Activated T-cell treated with anti-CD3 and anti-CD28 coated beads, Interleukin-2, amount 50 U/mL, for 24 hours (primary cell): ENCODE measurements at regions not wholly inside any gene's neighbourhood (a gene's known extent, or its start where the extent isn't known, plus 50 kb on each side); places are given as distances from the start of the nearest gene placed in this dataset.

Experiments used
- DNase-seq: peaks from one replicate; pipeline ENCODE4 v3.0.0-alpha.2; 2020
- H3K27ac Mint-ChIP-seq: 2 replicates; pipeline ENCODE4 v1.8.0; 2020; ENCODE audit warnings: mild to moderate bottlenecking, mixed read lengths
- H3K27me3 Mint-ChIP-seq: 2 replicates; pipeline ENCODE4 v1.8.0; 2020; ENCODE audit warnings: mixed read lengths
- H3K36me3 Mint-ChIP-seq: 2 replicates; pipeline ENCODE4 v1.8.0; 2020; ENCODE audit warnings: low read depth, mixed read lengths
- H3K4me1 Mint-ChIP-seq: 2 replicates; pipeline ENCODE4 v1.8.0; 2020; ENCODE audit warnings: low read depth, mixed read lengths
- H3K4me3 Mint-ChIP-seq: 2 replicates; pipeline ENCODE4 v1.8.0; 2020; ENCODE audit warnings: mild to moderate bottlenecking, moderate library complexity, mixed read lengths
- H3K9me3 Mint-ChIP-seq: 2 replicates; pipeline ENCODE4 v1.8.0; 2020; ENCODE audit warnings: mixed read lengths

DNA sequence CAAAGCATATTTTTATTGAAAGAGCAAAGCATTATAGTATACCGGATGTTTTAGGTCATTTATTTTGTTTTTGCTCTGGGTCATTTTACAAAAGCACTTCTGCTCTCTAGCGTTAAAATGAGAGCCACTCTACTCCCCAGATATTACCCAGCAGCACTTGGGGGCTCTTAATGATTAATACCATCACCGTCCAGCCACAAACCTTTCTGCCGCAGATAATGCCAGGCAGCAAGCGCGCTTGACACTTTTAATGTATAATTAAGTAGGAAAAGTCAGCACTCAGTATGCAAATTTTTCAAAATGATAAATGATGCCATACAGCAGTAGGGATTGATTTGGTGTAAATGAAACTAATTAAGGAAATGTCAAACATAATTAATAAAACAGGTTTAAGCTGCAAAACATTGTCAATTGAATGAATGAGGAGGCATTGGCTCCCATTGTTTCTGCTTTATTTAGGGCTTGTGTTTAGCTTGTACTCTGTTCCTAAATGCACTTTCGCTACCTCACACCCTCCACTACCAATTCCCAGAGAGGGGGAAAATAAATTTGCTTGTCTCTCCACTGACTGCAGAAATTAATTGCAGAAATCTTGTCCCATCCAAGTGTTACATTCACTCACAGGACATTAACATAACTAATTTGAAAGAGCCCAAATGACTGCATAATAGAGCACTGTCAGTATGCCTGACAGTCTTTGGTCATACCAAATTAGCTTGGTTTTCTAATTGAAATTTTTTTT lies 358.8 kb upstream of the ARRDC3 start:
- Mint-ChIP-seq H3K9me3 (peaks cover 8% of the 10 kb centered on the region), H3K27ac (no peak overlapping the region), H3K4me1 (no peaks in the 10 kb centered on the region), H3K36me3 (no peaks in the 10 kb centered on the region), H3K4me3 (no peak overlapping the region), H3K27me3 (no peaks in the 10 kb centered on the region)
- no peak for DNase-seq

GRCh38 chr5:91730026-91730425 lies 346.9 kb upstream of the ARRDC3 start:
- no peaks in the 10 kb centered on the region for H3K4me1 Mint-ChIP-seq
- no peak for DNase-seq
- no peak overlapping the region for H3K4me3 Mint-ChIP-seq
- H3K9me3 Mint-ChIP-seq: no peaks in the 10 kb centered on the region
- H3K27me3 Mint-ChIP-seq: no peaks in the 10 kb centered on the region
- no peaks in the 10 kb centered on the region for H3K36me3 Mint-ChIP-seq
- no peak overlapping the region for H3K27ac Mint-ChIP-seq

- H3K9me3 Mint-ChIP-seq: no peaks in the 10 kb centered on the region
- DNase-seq: no peak
- H3K4me3 Mint-ChIP-seq: no peak overlapping the region
- H3K27me3 Mint-ChIP-seq: no peaks in the 10 kb centered on the region
- no peaks in the 10 kb centered on the region for H3K36me3 Mint-ChIP-seq
- H3K4me1 Mint-ChIP-seq: no peaks in the 10 kb centered on the region
- H3K27ac Mint-ChIP-seq: no peak overlapping the region
Measured at GRCh38 chr5:91727463-91727862, 344.3 kb upstream of the ARRDC3 start.

GRCh38 chr5:91722736-91723467 lies 339.8 kb upstream of the ARRDC3 start:
- H3K9me3 Mint-ChIP-seq: no peaks in the 10 kb centered on the region
- no peaks in the 10 kb centered on the region for H3K36me3 Mint-ChIP-seq
- H3K27ac Mint-ChIP-seq: no peak overlapping the region
- H3K4me3 Mint-ChIP-seq: no peak overlapping the region
- no peak for DNase-seq
- no peaks in the 10 kb centered on the region for H3K4me1 Mint-ChIP-seq
- H3K27me3 Mint-ChIP-seq: no peaks in the 10 kb centered on the region

- H3K4me3 Mint-ChIP-seq: no peak overlapping the region
- H3K36me3 Mint-ChIP-seq: no peaks in the 10 kb centered on the region
- no peak for DNase-seq
- no peaks in the 10 kb centered on the region for H3K27me3 Mint-ChIP-seq
- no peaks in the 10 kb centered on the region for H3K9me3 Mint-ChIP-seq
- H3K4me1 Mint-ChIP-seq: no peaks in the 10 kb centered on the region
- H3K27ac Mint-ChIP-seq: no peak overlapping the region
Measured at GRCh38 chr5:91712718-91713117, 329.6 kb upstream of the ARRDC3 start.

GRCh38 chr5:91707521-91707841 lies 324.4 kb upstream of the ARRDC3 start:
- H3K9me3 Mint-ChIP-seq: no peaks in the 10 kb centered on the region
- DNase-seq: no peak
- H3K4me3 Mint-ChIP-seq: no peak overlapping the region
- H3K27ac Mint-ChIP-seq: no peak overlapping the region
- no peaks in the 10 kb centered on the region for H3K4me1 Mint-ChIP-seq
- H3K36me3 Mint-ChIP-seq: no peaks in the 10 kb centered on the region
- H3K27me3 Mint-ChIP-seq: no peaks in the 10 kb centered on the region

DNA sequence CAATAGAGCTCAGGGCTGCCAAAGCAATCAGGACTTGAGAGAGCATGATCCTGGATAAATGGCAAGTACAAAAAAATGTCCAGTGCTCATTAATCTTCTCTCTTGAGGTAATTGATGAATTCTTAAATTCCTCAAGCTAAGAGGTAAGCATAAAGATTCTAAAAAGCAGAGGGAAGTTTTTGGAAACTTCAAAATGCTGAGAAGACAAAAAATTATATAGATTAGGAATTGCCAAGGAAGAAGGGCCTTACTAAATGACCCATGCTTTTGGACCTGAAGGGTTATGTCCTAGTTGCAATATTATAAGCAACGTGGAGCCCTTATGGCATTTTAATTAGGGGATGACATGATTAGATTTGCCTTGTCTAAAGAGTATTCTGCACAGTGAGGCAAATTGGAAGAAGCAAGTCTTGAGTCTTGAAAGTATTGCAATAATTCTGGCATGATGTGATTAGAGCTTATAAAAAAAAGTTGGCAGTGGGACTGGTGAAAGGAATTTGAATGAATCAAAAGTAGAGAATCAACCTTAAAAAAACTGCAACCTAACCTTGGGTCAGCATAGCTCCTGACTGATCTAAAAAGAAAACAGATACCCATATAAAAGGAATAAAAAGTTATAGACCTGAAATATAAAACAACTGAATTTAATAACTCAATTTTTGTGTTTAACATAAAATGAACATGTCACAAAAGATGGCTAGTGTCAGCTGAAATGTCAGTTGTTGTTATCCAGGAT lies 323.8 kb upstream of the ARRDC3 start:
- Mint-ChIP-seq H3K4me3 (no peak overlapping the region), H3K9me3 (no peaks in the 10 kb centered on the region), H3K27ac (no peak overlapping the region), H3K27me3 (no peaks in the 10 kb centered on the region), H3K4me1 (no peaks in the 10 kb centered on the region), H3K36me3 (no peaks in the 10 kb centered on the region)
- no peak for DNase-seq

DNA sequence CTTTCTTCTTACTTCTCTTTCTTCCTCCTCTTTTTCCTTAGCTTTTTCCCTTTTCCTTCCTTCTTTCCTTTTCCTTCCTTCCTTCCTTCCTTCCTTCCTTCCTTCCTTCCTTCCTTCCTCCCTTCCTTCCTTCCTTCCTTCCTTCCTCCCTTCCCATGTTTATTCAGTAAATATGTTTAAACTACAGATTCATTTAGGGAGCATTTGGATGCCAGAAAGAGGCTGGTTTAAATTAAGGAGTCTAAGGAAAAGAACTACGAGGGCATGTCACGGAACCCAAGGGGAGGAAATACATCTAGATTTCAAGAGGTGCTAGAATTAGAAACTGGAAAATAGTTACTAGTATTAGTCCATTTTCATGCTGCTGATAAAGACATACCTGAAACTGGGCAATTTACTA lies 320.0 kb upstream of the ARRDC3 start:
- H3K36me3 Mint-ChIP-seq: no peaks in the 10 kb centered on the region
- peaks cover 13% of the 10 kb centered on the region for H3K9me3 Mint-ChIP-seq
- no peak overlapping the region for H3K4me3 Mint-ChIP-seq
- H3K27me3 Mint-ChIP-seq: no peaks in the 10 kb centered on the region
- H3K27ac Mint-ChIP-seq: no peak overlapping the region
- no peaks in the 10 kb centered on the region for H3K4me1 Mint-ChIP-seq
- no peak for DNase-seq

DNA sequence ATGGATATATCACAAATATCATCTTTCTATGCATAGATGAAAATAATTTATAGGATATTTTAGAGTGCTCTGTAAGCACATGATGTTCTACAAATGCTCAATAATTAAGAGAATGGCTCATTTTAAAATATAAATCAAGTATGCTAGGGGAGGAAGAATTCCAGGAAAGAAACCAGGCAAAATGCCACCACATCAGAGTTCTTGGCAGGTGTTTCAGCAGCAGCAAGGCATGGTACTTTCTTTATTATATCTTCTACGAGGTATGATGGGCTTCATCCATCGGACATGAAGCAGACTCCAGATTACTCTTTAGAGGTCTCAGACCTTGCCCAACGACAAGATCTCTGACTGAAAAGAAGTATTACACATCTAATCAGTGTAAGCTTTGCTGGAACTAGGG lies 316.3 kb upstream of the ARRDC3 start:
- H3K27me3 Mint-ChIP-seq: no peaks in the 10 kb centered on the region

GRCh38 chr5:91691592-91691991 lies 308.5 kb upstream of the ARRDC3 start:
- H3K4me1 Mint-ChIP-seq: no peaks in the 10 kb centered on the region
- no peaks in the 10 kb centered on the region for H3K27me3 Mint-ChIP-seq
- no peak for DNase-seq
- H3K36me3 Mint-ChIP-seq: no peaks in the 10 kb centered on the region
- H3K27ac Mint-ChIP-seq: no peak overlapping the region
- H3K4me3 Mint-ChIP-seq: no peak overlapping the region
- peaks cover 3% of the 10 kb centered on the region for H3K9me3 Mint-ChIP-seq

More for the DNA sequence above, 316.3 kb upstream of the ARRDC3 start:
- no peaks in the 10 kb centered on the region for H3K36me3 Mint-ChIP-seq
- H3K27ac Mint-ChIP-seq: no peak overlapping the region
- H3K9me3 Mint-ChIP-seq: peaks cover 21% of the 10 kb centered on the region
- H3K4me1 Mint-ChIP-seq: no peaks in the 10 kb centered on the region
- no peak overlapping the region for H3K4me3 Mint-ChIP-seq
- no peak for DNase-seq

DNA sequence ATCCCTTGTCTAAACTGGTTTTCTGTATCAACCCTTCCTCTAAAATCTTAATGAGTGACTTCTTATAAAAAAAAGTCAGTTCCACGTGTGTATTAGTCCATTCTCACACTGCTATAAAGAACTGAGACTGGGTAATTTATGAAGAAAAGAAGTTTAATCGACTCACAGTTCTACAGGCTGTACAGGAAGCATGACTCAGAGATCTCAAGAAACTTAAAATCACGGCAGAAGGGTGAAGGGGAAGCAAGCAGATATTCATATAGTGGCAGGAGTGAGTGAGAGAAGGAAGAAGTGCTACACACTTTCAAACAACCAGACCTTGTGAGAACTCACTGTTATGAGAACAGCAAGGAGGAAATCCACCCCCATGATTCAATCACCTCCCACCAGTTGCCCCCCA lies 307.8 kb upstream of the ARRDC3 start:
- H3K9me3 Mint-ChIP-seq: no peaks in the 10 kb centered on the region

DNA sequence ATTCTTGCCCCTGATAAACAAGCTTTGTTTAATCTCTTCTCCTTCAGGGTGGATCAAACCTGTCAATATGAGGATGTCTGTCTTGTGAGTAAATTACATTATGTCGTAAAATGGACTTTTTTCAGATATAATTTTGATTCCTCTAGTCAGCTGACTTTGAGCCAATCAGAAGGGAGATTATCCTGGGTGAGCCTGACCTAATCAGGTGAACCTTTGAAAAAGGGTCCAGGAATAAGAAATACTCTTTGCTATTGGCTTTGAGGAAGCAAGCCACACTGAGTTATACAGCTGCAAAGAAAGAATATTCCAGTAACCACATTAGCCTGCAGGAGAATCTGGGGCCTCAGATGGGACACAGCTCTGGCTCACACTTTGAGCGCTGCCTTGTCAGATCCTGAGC lies 304.3 kb upstream of the ARRDC3 start:
- H3K36me3 Mint-ChIP-seq: no peaks in the 10 kb centered on the region
- H3K4me3 Mint-ChIP-seq: no peak overlapping the region
- no peak for DNase-seq
- H3K4me1 Mint-ChIP-seq: no peaks in the 10 kb centered on the region
- no peak overlapping the region for H3K27ac Mint-ChIP-seq
- H3K27me3 Mint-ChIP-seq: no peaks in the 10 kb centered on the region
- H3K9me3 Mint-ChIP-seq: peaks cover 2% of the 10 kb centered on the region

More for the DNA sequence above, 307.8 kb upstream of the ARRDC3 start:
- no peak for DNase-seq
- Mint-ChIP-seq H3K4me3 (no peak overlapping the region), H3K27ac (no peak overlapping the region), H3K4me1 (no peaks in the 10 kb centered on the region), H3K36me3 (no peaks in the 10 kb centered on the region), H3K27me3 (no peaks in the 10 kb centered on the region)

- Mint-ChIP-seq H3K27ac (no peak overlapping the region), H3K27me3 (no peaks in the 10 kb centered on the region), H3K4me3 (no peak overlapping the region), H3K4me1 (no peaks in the 10 kb centered on the region), H3K9me3 (peaks cover 2% of the 10 kb centered on the region), H3K36me3 (no peaks in the 10 kb centered on the region)
- DNase-seq: no peak
Measured at GRCh38 chr5:91684625-91685024, 301.5 kb upstream of the ARRDC3 start.

DNA sequence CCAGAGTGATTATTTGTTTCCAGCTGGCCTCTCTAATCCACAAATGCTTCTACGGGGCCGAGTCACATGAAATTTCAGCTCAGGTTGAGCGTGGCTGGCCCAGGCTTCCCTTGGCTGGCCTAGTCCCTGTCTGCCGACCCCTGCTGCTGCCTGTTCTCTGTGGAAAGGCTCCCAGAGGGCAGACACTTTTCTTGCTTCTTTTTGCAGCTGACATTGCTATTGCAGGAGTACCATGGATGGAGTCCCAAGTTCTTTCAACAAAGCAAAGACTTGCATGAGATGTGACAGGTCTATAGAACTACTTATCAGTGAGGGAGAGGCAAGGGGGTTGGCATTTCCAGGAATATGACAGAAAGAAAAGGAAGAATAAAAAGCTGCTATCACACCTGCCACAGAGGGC lies 287.4 kb upstream of the ARRDC3 start:
- Mint-ChIP-seq H3K4me3 (no peak overlapping the region), H3K27me3 (no peaks in the 10 kb centered on the region), H3K36me3 (no peaks in the 10 kb centered on the region), H3K27ac (no peak overlapping the region), H3K9me3 (no peaks in the 10 kb centered on the region), H3K4me1 (no peaks in the 10 kb centered on the region)
- DNase-seq: no peak

GRCh38 chr5:91670122-91670521 lies 287.0 kb upstream of the ARRDC3 start:
- H3K4me1 Mint-ChIP-seq: no peaks in the 10 kb centered on the region
- H3K9me3 Mint-ChIP-seq: no peaks in the 10 kb centered on the region
- no peak overlapping the region for H3K4me3 Mint-ChIP-seq
- H3K36me3 Mint-ChIP-seq: no peaks in the 10 kb centered on the region
- H3K27ac Mint-ChIP-seq: no peak overlapping the region
- DNase-seq: no peak
- no peaks in the 10 kb centered on the region for H3K27me3 Mint-ChIP-seq
